Endothelial cell of umbilical vein (primary cell): ENCODE measurements at regions not wholly inside any gene's neighbourhood (a gene's known extent, or its start where the extent isn't known, plus 50 kb on each side); places are given as distances from the start of the nearest gene placed in this dataset.
"Not testable (repeated sequence)": the region's sequence is repeated elsewhere in the genome, so short reads cannot be mapped to it uniquely, and the experiment has no call there.

Experiments
- BruUV-seq: library from RNA; stranded (reverse); fragments of 400-500 nt; replicated peaks from 2 replicates; lab custom pipeline; 2021; lab: Mats Ljungman, UMichigan
- CTCF ChIA-PET: fragments of 300-600, 350-600 bp; sonication (Branson Sonifier 250); formaldehyde crosslinking; loops from one replicate; lab custom pipeline; 2021; ENCODE audit warnings: antibody characterized with exemption, inconsistent platforms; lab: Charles Lee
- POLR2A ChIA-PET: fragments of 300-600, 350-600 bp; sonication (Branson Sonifier 250); formaldehyde crosslinking; loops from one replicate; lab custom pipeline; 2021; ENCODE audit warnings: antibody characterized with exemption, inconsistent platforms; lab: Charles Lee
- DNase-seq: peaks from one replicate; pipeline ENCODE4 v3.0.0-alpha.2; 2011; ENCODE audit warnings: low read depth, low spot score
- FAIRE-seq: peaks from 2 replicates; lab custom pipeline; 2011; peaks lifted over from hg19 to GRCh38; lab: Jason Lieb, UNC
- H2AFZ ChIP-seq: 2 replicates; pipeline ENCODE4 v1.6.0; 2012; ENCODE audit warnings: low read depth, low read length, control low read depth, inconsistent platforms
- H3K27ac ChIP-seq: 2 replicates; pipeline ENCODE4 v1.5.1; 2011; ENCODE audit warnings: low read depth, mild to moderate bottlenecking, control low read depth, low read length, moderate library complexity; ENCODE audit not compliant: insufficient read depth
- H3K27me3 ChIP-seq, 2 experiments: 2 replicates each; pipeline versions ENCODE4 v1.6.0 to v1.6.1; 2011; ENCODE audit warnings: low read length in 2 of 2, mixed read lengths in 1 of 2; ENCODE audit not compliant: control insufficient read depth in 2 of 2, insufficient read depth in 2 of 2
- H3K36me3 ChIP-seq, 2 experiments: 2 replicates in 1 of 2; 3 replicates in 1 of 2; pipeline ENCODE4 v1.5.1; 2011; ENCODE audit warnings: low read length in 2 of 2, mild to moderate bottlenecking in 1 of 2, moderate library complexity in 1 of 2; ENCODE audit not compliant: control insufficient read depth in 2 of 2, insufficient read depth in 2 of 2; ENCODE audit errors: extremely low read depth in 1 of 2
- H3K4me1 ChIP-seq: 3 replicates; pipeline ENCODE4 v1.5.1; 2011; ENCODE audit warnings: mild to moderate bottlenecking, low read length; ENCODE audit not compliant: control insufficient read depth, insufficient read depth; ENCODE audit errors: extremely low read depth
- H3K4me2 ChIP-seq: 2 replicates; pipeline ENCODE4 v1.6.1; 2011; ENCODE audit warnings: low read length, control low read depth, mixed read lengths; ENCODE audit not compliant: insufficient read depth
- H3K4me3 ChIP-seq, 3 experiments: fragments of 200-600 bp in 1 of 3; sonication (generic), shearing (Covaris generic) in 1 of 3; replicated peaks in 1 of 3; 2 replicates each; pipeline ENCODE4 v1.5.1; 2011 to 2016; ENCODE audit warnings: control low read depth in 3 of 3, low read length in 3 of 3, mild to moderate bottlenecking in 2 of 3, inconsistent platforms in 1 of 3, low read depth in 1 of 3, moderate library complexity in 1 of 3; ENCODE audit not compliant: insufficient read depth in 1 of 3
- H3K79me2 ChIP-seq: 2 replicates; pipeline ENCODE4 v1.6.0; 2012; ENCODE audit warnings: low read length, inconsistent platforms; ENCODE audit not compliant: control insufficient read depth, insufficient read depth
- H3K9ac ChIP-seq: replicated peaks from 2 replicates; pipeline ENCODE3; 2011; ENCODE audit warnings: low read length, control low read depth; ENCODE audit not compliant: insufficient read depth; ENCODE audit errors: extremely low read depth
- H3K9me1 ChIP-seq: replicated peaks from 3 replicates; pipeline ENCODE4 v1.6.0; 2011; ENCODE audit warnings: mild to moderate bottlenecking, low read length; ENCODE audit not compliant: control insufficient read depth, insufficient read depth; ENCODE audit errors: extremely low read depth
- H3K9me3 ChIP-seq: replicated peaks from 2 replicates; pipeline ENCODE4 v1.5.1; 2012; ENCODE audit warnings: low read length, inconsistent platforms; ENCODE audit not compliant: control insufficient read depth, insufficient read depth
- H4K20me1 ChIP-seq: replicated peaks from 2 replicates; pipeline ENCODE3; 2011; ENCODE audit warnings: mild to moderate bottlenecking, low read length; ENCODE audit not compliant: control insufficient read depth, insufficient read depth; ENCODE audit errors: extremely low read depth
- EZH2 ChIP-seq: IDR thresholded peaks from 2 replicates; pipeline ENCODE4 v1.6.1; 2012; ENCODE audit warnings: borderline replicate concordance, low read depth, mild to moderate bottlenecking, moderate library complexity, low read length, inconsistent platforms; ENCODE audit not compliant: severe bottlenecking
- FOS ChIP-seq: IDR thresholded peaks from 2 replicates; pipeline ENCODE4 v1.6.1; 2011; ENCODE audit warnings: mild to moderate bottlenecking, low read length, moderate library complexity, borderline replicate concordance; ENCODE audit not compliant: insufficient read depth
- GATA2 ChIP-seq: IDR thresholded peaks from 2 replicates; pipeline ENCODE4 v1.7.0; 2011; ENCODE audit warnings: low read depth, mild to moderate bottlenecking, moderate library complexity, mixed read lengths, low read length; ENCODE audit not compliant: insufficient read length, insufficient read depth
- JUN ChIP-seq: IDR thresholded peaks from 2 replicates; pipeline ENCODE4 v1.6.1; 2011; ENCODE audit warnings: borderline replicate concordance, low read depth; ENCODE audit not compliant: insufficient read length, insufficient read depth
- MYC ChIP-seq: IDR thresholded peaks from one replicate; pipeline ENCODE4 v1.6.1; 2011; ENCODE audit warnings: mild to moderate bottlenecking, low read depth, low read length
- POLR2A ChIP-seq: IDR thresholded peaks from 2 replicates; pipeline ENCODE4 v1.6.1; 2012; ENCODE audit warnings: low read depth, mild to moderate bottlenecking, control low read depth, low read length
- POLR2AphosphoS5 ChIP-seq: IDR thresholded peaks from 2 replicates; pipeline ENCODE4 v1.6.1; 2012; ENCODE audit warnings: low read depth, mild to moderate bottlenecking, control low read depth, low read length, moderate library complexity; ENCODE audit not compliant: insufficient read depth
- dilution Hi-C: fragments of 300-500 bp; cut with MboI; formaldehyde crosslinking; loops from one replicate; pipeline ENCODE4 v1.15.0; 2019; ENCODE audit warnings: low sequenced_read_pairs; ENCODE audit not compliant: extremely low pct_ligation_motif_present
- intact Hi-C: fragments of 100-400 bp; cut with micrococcal nuclease; formaldehyde crosslinking; loops from one replicate; pipeline ENCODE4 v1.10.0; 2022
- TF ChIP-seq, protein P1 (sequence below): IDR thresholded peaks from 2 replicates; pipeline ENCODE4 v1.6.1; 2011; ENCODE audit not compliant: insufficient read depth, insufficient read length
- TF ChIP-seq, protein P2 (sequence below), 2 donors: IDR thresholded peaks; 1 replicate in 1 of 2; 2 replicates in 1 of 2; pipeline ENCODE4 v1.5.1; 2011; ENCODE audit warnings: low read length in 2 of 2, mild to moderate bottlenecking in 2 of 2, moderate library complexity in 2 of 2, control low read depth in 1 of 2, inconsistent platforms in 1 of 2, low read depth in 1 of 2; ENCODE audit not compliant: insufficient read depth in 1 of 2; ENCODE audit errors: extremely low read depth in 1 of 2

DNA sequence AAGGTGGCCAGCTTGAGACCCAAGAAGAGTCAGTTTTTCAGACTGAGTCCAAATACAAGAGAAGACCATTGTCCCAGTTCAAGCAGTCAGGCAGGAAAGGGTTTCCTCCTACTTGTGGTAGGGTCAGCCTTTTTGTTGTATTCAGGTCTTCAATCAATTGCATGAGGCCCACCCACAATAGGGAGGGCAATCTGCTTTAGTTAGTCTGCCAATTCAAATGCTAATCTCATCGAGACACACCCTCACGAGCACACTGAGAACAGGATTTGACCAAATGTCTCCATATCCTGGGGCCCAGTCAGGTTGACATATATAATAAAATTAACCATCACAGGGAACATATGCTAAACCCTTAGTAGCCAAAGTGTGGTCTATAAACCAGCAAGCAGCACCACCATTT, 75.3 kb upstream of the FRMPD3 start:
- TF ChIP-seq POLR2A (no peak), GATA2 (no peak), EZH2 (no peak)
- no TSS peak for BruUV-seq
- DNase-seq = no peak
- POLR2A ChIA-PET = no interaction called here
- H2AFZ ChIP-seq = no peak overlapping the region
- H3K4me3 ChIP-seq = no peak overlapping the region
- no peak overlapping the region for H3K4me2 ChIP-seq
- H3K27me3 ChIP-seq = no peaks in the 10 kb centered on the region
- CTCF ChIA-PET = no interaction called here
- no peaks in the 10 kb centered on the region for H3K9me3 ChIP-seq
- intact Hi-C loops (no loop called here), dilution Hi-C loops (no loop called here)
- no peaks in the 10 kb centered on the region for H3K36me3 ChIP-seq
- no peak for FAIRE-seq
- no peaks in the 10 kb centered on the region for H4K20me1 ChIP-seq
- H3K9ac ChIP-seq = no peak overlapping the region
- no peaks in the 10 kb centered on the region for H3K4me1 ChIP-seq
- H3K27ac ChIP-seq = no peak overlapping the region
- H3K9me1 ChIP-seq = no peaks in the 10 kb centered on the region
- H3K79me2 ChIP-seq = no peaks in the 10 kb centered on the region

DNA sequence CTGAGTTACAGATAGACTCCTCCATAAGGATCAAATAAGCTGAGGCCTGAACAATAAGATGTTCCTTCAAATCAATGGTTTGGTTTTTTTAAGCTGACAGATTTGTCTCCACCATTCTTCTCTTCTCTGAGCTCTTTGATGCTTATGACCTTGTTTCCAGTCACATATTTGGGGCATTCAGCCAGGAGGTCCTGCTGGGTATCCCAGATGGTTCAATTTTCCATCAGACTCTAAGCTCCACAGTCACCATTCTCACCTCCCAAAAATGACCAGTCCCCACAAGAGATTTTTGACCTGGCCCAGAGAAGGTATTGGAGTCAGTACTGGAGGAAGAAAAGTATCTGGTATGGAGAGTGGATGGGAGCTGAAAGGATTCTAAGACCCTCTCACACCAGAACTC, 74.6 kb upstream of the FRMPD3 start:
- Histone ChIP-seq H3K4me2 (no peak overlapping the region), H3K79me2 (no peaks in the 10 kb centered on the region), H3K9me1 (no peaks in the 10 kb centered on the region), H3K4me1 (no peaks in the 10 kb centered on the region), H3K9me3 (no peaks in the 10 kb centered on the region), H3K27ac (no peak overlapping the region), H4K20me1 (no peaks in the 10 kb centered on the region), H2AFZ (no peak overlapping the region), H3K4me3 (no peak overlapping the region), H3K27me3 (no peaks in the 10 kb centered on the region), H3K36me3 (no peaks in the 10 kb centered on the region), H3K9ac (no peak overlapping the region)
- no peak for FAIRE-seq
- no peak for DNase-seq
- intact Hi-C loops = no loop called here
- ChIA-PET POLR2A (interaction anchor here (0.7 kb wide), 1 partner anchor 61 kb away, joined by 6 read pairs; no protein-coding TSS in a partner anchor), CTCF (no interaction called here)
- dilution Hi-C loops = no loop called here
- BruUV-seq = no TSS peak
- no peak for TF ChIP-seq POLR2AphosphoS5
- no peak for TF ChIP-seq FOS
- no peak for TF ChIP-seq EZH2
- TF ChIP-seq POLR2A = no peak
- TF ChIP-seq JUN = no peak
- TF ChIP-seq, protein P1, sequence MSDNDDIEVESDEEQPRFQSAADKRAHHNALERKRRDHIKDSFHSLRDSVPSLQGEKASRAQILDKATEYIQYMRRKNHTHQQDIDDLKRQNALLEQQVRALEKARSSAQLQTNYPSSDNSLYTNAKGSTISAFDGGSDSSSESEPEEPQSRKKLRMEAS = no peak
- no peak for TF ChIP-seq GATA2
- TF ChIP-seq MYC = no peak
- TF ChIP-seq, protein P2, sequence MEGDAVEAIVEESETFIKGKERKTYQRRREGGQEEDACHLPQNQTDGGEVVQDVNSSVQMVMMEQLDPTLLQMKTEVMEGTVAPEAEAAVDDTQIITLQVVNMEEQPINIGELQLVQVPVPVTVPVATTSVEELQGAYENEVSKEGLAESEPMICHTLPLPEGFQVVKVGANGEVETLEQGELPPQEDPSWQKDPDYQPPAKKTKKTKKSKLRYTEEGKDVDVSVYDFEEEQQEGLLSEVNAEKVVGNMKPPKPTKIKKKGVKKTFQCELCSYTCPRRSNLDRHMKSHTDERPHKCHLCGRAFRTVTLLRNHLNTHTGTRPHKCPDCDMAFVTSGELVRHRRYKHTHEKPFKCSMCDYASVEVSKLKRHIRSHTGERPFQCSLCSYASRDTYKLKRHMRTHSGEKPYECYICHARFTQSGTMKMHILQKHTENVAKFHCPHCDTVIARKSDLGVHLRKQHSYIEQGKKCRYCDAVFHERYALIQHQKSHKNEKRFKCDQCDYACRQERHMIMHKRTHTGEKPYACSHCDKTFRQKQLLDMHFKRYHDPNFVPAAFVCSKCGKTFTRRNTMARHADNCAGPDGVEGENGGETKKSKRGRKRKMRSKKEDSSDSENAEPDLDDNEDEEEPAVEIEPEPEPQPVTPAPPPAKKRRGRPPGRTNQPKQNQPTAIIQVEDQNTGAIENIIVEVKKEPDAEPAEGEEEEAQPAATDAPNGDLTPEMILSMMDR (IDR thresholded peaks at IDR 0.05; ENCODE audit: extremely low read depth in 1 of 2, insufficient read depth in 1 of 2, low read depth in 1 of 2, low read length in 2 of 2) = no peak

- H3K36me3 ChIP-seq, H3K79me2 ChIP-seq, H3K9me3 ChIP-seq, POLR2A ChIA-PET, H3K27ac ChIP-seq, H3K4me1 ChIP-seq, H4K20me1 ChIP-seq, BruUV-seq, H3K4me3 ChIP-seq, dilution Hi-C loops, H3K9ac ChIP-seq, DNase-seq, FAIRE-seq, intact Hi-C loops, CTCF ChIA-PET, H3K9me1 ChIP-seq, H3K27me3 ChIP-seq, H2AFZ ChIP-seq, H3K4me2 ChIP-seq: not testable (repeated sequence)
Observed at GRCh38 chrX:107376186-107376585, 73.3 kb upstream of the FRMPD3 start.
